ENCODE measurements at regions not wholly inside any gene's neighbourhood (a gene's known extent, or its start where the extent isn't known, plus 50 kb on each side); places are given as distances from the start of the nearest gene placed in this dataset.

GRCh38 chr3:144466540-144466939 is 494.9 kb downstream of the DIPK2A start:
- Histone ChIP-seq H3K9me3 (ENCODE audit: control insufficient read depth, insufficient read depth, low read depth, low read length) (no peaks in the 10 kb centered on the region), H3K27ac (ENCODE audit: insufficient read depth, low read length) (no peak overlapping the region), H3K4me2 (ENCODE audit: extremely low read depth, insufficient read depth, low read length) (no peak overlapping the region), H4K20me1 (ENCODE audit: control insufficient read depth, extremely low read depth, insufficient read depth, low read length) (no peaks in the 10 kb centered on the region), H3K9ac (ENCODE audit: insufficient read depth, low read length) (no peak overlapping the region), H3K27me3 (ENCODE audit: control insufficient read depth, insufficient read depth, low read length) (no peaks in the 10 kb centered on the region), H2AFZ (ENCODE audit: low read length) (no peak overlapping the region), H3K4me3 (replicated peaks in 1 of 4; ENCODE audit: control extremely low read depth in 1 of 4, insufficient read depth in 1 of 4, low read depth in 3 of 4, low read length in 4 of 4) (no peak overlapping the region), H3K4me1 (ENCODE audit: control insufficient read depth, extremely low read depth, insufficient read depth, low read length) (no peaks in the 10 kb centered on the region), H3K79me2 (ENCODE audit: control insufficient read depth, insufficient read depth, low read length) (no peaks in the 10 kb centered on the region), H3K36me3 (ENCODE audit: control insufficient read depth, insufficient read depth, low read length) (no peaks in the 10 kb centered on the region)
- no peak for DNase-seq (ENCODE audit: low read depth in 2 of 2)
- TF ChIP-seq EZH2 (IDR thresholded peaks at IDR 0.05; ENCODE audit: low read length, missing control alignments) (no peak), CTCF (conservative IDR thresholded peaks at IDR 0.05 in 1 of 2, IDR thresholded peaks at IDR 0.05 in 1 of 2; ENCODE audit: low read depth in 1 of 2, low read length in 2 of 2) (no peak)

- Histone ChIP-seq H3K4me3 (replicated peaks in 1 of 4; ENCODE audit: control extremely low read depth in 1 of 4, insufficient read depth in 1 of 4, low read depth in 3 of 4, low read length in 4 of 4) (no peak overlapping the region), H3K79me2 (ENCODE audit: control insufficient read depth, insufficient read depth, low read length) (no peaks in the 10 kb centered on the region), H2AFZ (ENCODE audit: low read length) (no peak overlapping the region), H4K20me1 (ENCODE audit: control insufficient read depth, extremely low read depth, insufficient read depth, low read length) (no peaks in the 10 kb centered on the region), H3K4me1 (ENCODE audit: control insufficient read depth, extremely low read depth, insufficient read depth, low read length) (no peaks in the 10 kb centered on the region), H3K9ac (ENCODE audit: insufficient read depth, low read length) (no peak overlapping the region), H3K4me2 (ENCODE audit: extremely low read depth, insufficient read depth, low read length) (no peak overlapping the region), H3K36me3 (ENCODE audit: control insufficient read depth, insufficient read depth, low read length) (no peaks in the 10 kb centered on the region), H3K27ac (ENCODE audit: insufficient read depth, low read length) (no peak overlapping the region), H3K27me3 (ENCODE audit: control insufficient read depth, insufficient read depth, low read length) (no peaks in the 10 kb centered on the region), H3K9me3 (ENCODE audit: control insufficient read depth, insufficient read depth, low read depth, low read length) (no peaks in the 10 kb centered on the region)
- DNase-seq (ENCODE audit: low read depth in 2 of 2): no peak
- TF ChIP-seq EZH2 (IDR thresholded peaks at IDR 0.05; ENCODE audit: low read length, missing control alignments) (no peak), CTCF (conservative IDR thresholded peaks at IDR 0.05 in 1 of 2, IDR thresholded peaks at IDR 0.05 in 1 of 2; ENCODE audit: low read depth in 1 of 2, low read length in 2 of 2) (no peak)
Measured at GRCh38 chr3:144470666-144471065, 499.0 kb downstream of the DIPK2A start.

- TF ChIP-seq CTCF (conservative IDR thresholded peaks at IDR 0.05 in 1 of 2, IDR thresholded peaks at IDR 0.05 in 1 of 2; ENCODE audit: low read depth in 1 of 2, low read length in 2 of 2) (no peak), EZH2 (IDR thresholded peaks at IDR 0.05; ENCODE audit: low read length, missing control alignments) (no peak)
- DNase-seq (ENCODE audit: low read depth in 2 of 2): no peak
- Histone ChIP-seq H2AFZ (ENCODE audit: low read length) (no peak overlapping the region), H3K9ac (ENCODE audit: insufficient read depth, low read length) (no peak overlapping the region), H3K27ac (ENCODE audit: insufficient read depth, low read length) (no peak overlapping the region), H4K20me1 (ENCODE audit: control insufficient read depth, extremely low read depth, insufficient read depth, low read length) (no peaks in the 10 kb centered on the region), H3K27me3 (ENCODE audit: control insufficient read depth, insufficient read depth, low read length) (no peaks in the 10 kb centered on the region), H3K9me3 (ENCODE audit: control insufficient read depth, insufficient read depth, low read depth, low read length) (no peaks in the 10 kb centered on the region), H3K4me2 (ENCODE audit: extremely low read depth, insufficient read depth, low read length) (no peak overlapping the region), H3K4me3 (replicated peaks in 1 of 4; ENCODE audit: control extremely low read depth in 1 of 4, insufficient read depth in 1 of 4, low read depth in 3 of 4, low read length in 4 of 4) (no peak overlapping the region), H3K4me1 (ENCODE audit: control insufficient read depth, extremely low read depth, insufficient read depth, low read length) (no peaks in the 10 kb centered on the region), H3K36me3 (ENCODE audit: control insufficient read depth, insufficient read depth, low read length) (no peaks in the 10 kb centered on the region), H3K79me2 (ENCODE audit: control insufficient read depth, insufficient read depth, low read length) (no peaks in the 10 kb centered on the region)
Measured at GRCh38 chr3:144477593-144477992, 506.0 kb downstream of the DIPK2A start.
